HFF-Myc (cell line): ENCODE measurements at regions not wholly inside any gene's neighbourhood (a gene's known extent, or its start where the extent isn't known, plus 50 kb on each side); places are given as distances from the start of the nearest gene placed in this dataset.

Source experiments
- DNase-seq: peaks from one replicate; pipeline ENCODE4 v3.0.0-alpha.2; 2011; ENCODE audit warnings: low read depth; ENCODE audit errors: extremely low read depth
- H3K4me3 ChIP-seq: replicated peaks from 2 replicates; pipeline ENCODE4 v1.5.1; 2011; ENCODE audit warnings: low read depth, mild to moderate bottlenecking, control low read depth, low read length
- CTCF ChIP-seq: IDR thresholded peaks from 2 replicates; pipeline ENCODE4 v1.5.1; 2012; ENCODE audit warnings: mild to moderate bottlenecking, low read depth, low read length, control low read depth; ENCODE audit errors: missing control alignments

DNA sequence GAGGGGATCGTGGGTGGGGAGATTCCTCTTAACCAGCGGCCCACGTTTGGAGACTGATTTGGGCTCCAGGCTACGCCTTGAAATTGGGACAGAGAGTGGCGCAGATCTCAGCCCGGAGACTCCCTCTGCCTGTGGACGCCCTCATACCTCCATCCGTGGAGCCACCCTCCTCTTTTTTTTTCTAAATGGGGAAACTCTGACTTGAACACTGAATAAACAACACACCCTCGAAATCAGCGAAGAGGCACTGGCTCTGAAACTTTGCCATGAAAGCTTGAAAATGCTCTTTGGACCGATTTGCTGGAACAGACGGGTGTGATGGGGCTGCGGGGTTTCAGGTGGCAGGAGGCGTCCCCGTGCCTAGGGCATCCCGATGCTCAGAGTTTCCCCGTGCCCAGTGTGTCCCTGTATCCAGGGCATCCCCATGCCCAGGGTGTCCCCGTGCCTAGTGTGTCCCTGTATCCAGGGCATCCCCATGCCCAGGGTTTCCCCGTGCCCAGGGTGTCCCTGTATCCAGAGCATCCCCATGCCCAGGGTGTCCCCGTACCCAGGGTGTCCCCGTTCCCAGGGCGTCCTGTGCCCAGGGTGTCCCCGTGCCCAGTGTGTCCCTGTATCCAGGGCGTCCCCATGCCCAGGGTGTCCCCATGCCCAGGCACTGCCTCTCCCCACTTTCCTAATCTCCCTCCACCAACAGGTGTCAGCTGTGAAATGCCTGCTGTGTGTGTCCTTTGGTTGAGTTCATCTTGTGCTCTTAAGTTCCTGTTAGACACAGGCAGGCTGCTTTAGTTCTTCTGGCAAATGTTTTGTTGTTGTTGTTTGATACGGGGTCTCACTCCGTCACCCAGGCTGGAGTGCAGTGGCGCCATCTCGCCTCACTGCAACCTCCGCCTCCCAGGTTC, 187.0 kb downstream of the SEC14L1 start:
- TF ChIP-seq CTCF: no peak
- H3K4me3 ChIP-seq: no peak overlapping the region
- no peak for DNase-seq

DNA sequence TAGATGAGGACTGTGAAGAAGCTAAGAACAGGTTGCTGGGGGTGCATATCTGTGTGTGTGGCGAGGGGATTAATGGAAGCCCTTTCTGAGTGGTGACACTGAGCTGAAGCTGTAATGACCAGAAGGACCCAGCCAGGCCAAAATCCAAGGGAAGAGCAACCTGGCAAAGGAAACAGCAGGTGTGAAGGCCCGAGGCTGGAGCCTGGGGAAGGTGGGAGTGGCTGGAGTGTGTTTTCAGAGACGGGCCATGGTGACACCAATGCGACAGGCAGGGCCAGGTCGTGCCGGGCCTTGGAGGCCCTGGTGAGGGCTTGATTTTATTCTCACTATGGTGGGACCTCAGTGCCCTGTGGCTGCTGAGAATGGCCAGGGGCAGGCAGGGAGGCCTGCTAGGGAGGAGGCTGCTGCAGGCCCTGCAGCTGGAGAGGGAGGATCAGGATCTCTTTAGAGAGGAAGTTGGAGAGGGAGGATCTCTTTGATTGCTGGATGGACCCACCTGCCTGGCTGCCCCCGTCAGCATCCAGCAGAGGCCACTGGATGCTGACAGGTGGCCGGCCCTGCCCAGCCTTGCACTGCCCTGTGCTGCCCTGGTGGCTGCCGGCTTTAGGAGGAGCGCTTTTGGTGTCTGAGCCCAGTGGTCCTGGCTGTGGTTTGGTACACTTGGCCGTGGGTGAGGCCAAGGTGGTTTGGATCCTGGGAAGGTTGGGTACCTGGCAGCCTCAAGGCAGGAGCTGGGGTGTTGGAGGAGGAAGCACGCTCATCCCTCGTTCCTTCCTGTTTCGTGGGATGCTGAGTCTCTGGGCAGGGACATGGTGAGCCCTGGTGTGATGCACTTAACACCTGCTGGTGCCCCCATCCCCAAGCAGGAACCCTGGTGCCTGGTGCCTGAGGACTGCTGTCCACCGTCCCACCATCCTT, 188.3 kb downstream of the SEC14L1 start:
- TF ChIP-seq CTCF: no peak
- DNase-seq: no peak
- H3K4me3 ChIP-seq: no peak overlapping the region

GRCh38 chr17:77329741-77330531, 189.2 kb downstream of the SEC14L1 start:
- no peak for TF ChIP-seq CTCF
- no peak overlapping the region for H3K4me3 ChIP-seq
- no peak for DNase-seq

DNA sequence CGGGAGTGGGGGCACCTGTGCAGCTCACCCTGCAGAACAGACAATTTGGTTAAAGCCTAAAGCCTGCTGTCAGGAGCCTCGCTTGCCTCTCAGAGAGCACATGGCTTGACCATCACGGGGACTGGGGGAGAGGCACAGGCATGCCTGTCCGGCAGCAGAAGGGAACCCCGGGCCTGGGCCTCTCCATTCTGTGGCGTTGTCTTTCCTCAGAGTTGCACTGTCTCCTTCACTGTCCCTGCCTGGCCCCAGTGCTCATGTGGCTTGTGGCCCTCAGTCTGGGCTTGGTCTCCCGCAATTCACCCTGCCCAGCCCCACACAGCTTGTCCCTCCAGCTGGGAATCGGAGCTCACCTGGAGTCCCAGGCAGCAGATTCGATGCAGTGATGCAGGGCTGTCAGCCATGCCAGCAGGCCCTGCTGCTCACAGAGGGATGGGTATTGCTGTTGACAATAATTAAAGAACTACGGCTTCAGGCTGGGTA, 189.9 kb downstream of the SEC14L1 start:
- no peak overlapping the region for H3K4me3 ChIP-seq
- no peak for TF ChIP-seq CTCF
- no peak for DNase-seq

DNA sequence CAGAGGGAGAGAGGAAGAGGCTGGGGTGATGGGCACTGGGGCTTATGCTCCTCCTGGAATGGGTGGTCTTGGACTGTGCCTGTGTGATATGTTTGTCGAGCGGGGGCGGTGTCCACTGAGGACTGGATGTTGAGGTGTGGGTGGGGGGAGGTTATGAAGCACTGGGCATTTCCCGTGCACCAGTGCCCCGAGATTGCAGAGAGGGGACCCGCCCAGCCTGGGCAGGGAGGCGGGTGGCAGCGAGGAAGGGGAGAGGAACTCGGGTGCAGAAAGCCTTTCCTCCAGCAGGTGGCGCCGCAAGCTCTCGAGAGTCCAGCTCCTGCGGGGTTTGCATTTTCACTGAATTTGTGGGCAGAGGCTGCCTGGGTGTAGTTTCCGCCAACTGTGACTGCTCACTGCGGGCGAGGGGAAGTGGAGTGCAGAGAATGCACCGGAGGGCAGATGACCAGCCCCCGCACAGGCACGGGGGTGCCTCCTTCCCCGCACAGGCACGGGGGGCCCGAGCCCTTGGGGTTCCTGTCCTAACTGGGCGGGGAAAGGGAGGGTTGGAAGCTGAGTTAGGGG, 190.6 kb downstream of the SEC14L1 start:
- DNase-seq: no peak
- H3K4me3 ChIP-seq: no peak overlapping the region
- peak; percentile 82 for TF ChIP-seq CTCF
